Smooth muscle cell (in vitro differentiated cells): ENCODE measurements at regions not wholly inside any gene's neighbourhood (a gene's known extent, or its start where the extent isn't known, plus 50 kb on each side); places are given as distances from the start of the nearest gene placed in this dataset.

Source experiments
- DNase-seq: peaks from one replicate; lab custom pipeline; 2025; ENCODE audit not compliant: unreplicated experiment; lab: John Stamatoyannopoulos, UW
- H2AFZ ChIP-seq: fragments of 200-600 bp; sonication (generic); 2 replicates; pipeline ENCODE4 v1.6.0; 2016; ENCODE audit warnings: antibody characterized with exemption, low read depth, mild to moderate bottlenecking
- H3F3A ChIP-seq: fragments of 200-600 bp; sonication (generic); 2 replicates; pipeline ENCODE4 v1.6.0; 2017; ENCODE audit warnings: antibody characterized with exemption, low read depth
- H3K27ac ChIP-seq: fragments of 200-600 bp; sonication (generic); 2 replicates; pipeline ENCODE4 v1.5.1; 2016; ENCODE audit warnings: low read depth, mild to moderate bottlenecking
- H3K27me3 ChIP-seq: fragments of 200-600 bp; sonication (generic); 2 replicates; pipeline ENCODE4 v1.6.1; 2016; ENCODE audit warnings: low read depth, mild to moderate bottlenecking
- H3K36me3 ChIP-seq: fragments of 200-600 bp; sonication (generic); 2 replicates; pipeline ENCODE4 v1.5.1; 2016; ENCODE audit warnings: low read depth
- H3K4me1 ChIP-seq: fragments of 200-600 bp; sonication (generic); 2 replicates; pipeline ENCODE4 v1.5.1; 2016; ENCODE audit warnings: low read depth
- H3K4me2 ChIP-seq: fragments of 200-600 bp; sonication (generic); 2 replicates; pipeline ENCODE4 v1.6.0; 2016; ENCODE audit warnings: mild to moderate bottlenecking
- H3K4me3 ChIP-seq: fragments of 200-600 bp; sonication (generic); 2 replicates; pipeline ENCODE4 v1.5.1; 2016; ENCODE audit warnings: mild to moderate bottlenecking
- H3K79me2 ChIP-seq: fragments of 200-600 bp; sonication (generic); 2 replicates; pipeline ENCODE4 v1.6.0; 2016; ENCODE audit warnings: low read depth, mild to moderate bottlenecking
- H3K9ac ChIP-seq: fragments of 200-600 bp; sonication (generic); 2 replicates; pipeline ENCODE4 v1.6.0; 2016; ENCODE audit warnings: low read depth
- H3K9me3 ChIP-seq: fragments of 200-600 bp; sonication (generic); replicated peaks from 2 replicates; pipeline ENCODE4 v1.5.1; 2016; ENCODE audit warnings: low read depth
- H4K20me1 ChIP-seq: fragments of 200-600 bp; sonication (generic); 2 replicates; pipeline ENCODE4 v1.6.0; 2016; ENCODE audit warnings: low read depth
- CTCF ChIP-seq: fragments of 200-600 bp; sonication (generic); IDR thresholded peaks from 2 replicates; pipeline ENCODE4 v1.5.1; 2017; ENCODE audit warnings: borderline replicate concordance, mild to moderate bottlenecking, antibody characterized with exemption; ENCODE audit not compliant: insufficient read depth, poor library complexity, severe bottlenecking
- WGBS: methylation state at CpG from one replicate; pipeline ENCODE4 v1.1.7; 2016; ENCODE audit warnings: low lambda C conversion rate; 5-methylcytosine and 5-hydroxymethylcytosine counted together

- no peaks in the 10 kb centered on the region for H3K36me3 ChIP-seq
- H3F3A ChIP-seq, result no peaks in the 10 kb centered on the region
- no peak overlapping the region for H3K4me3 ChIP-seq
- 90% methylated on average over 3 of the region's 3 CpGs for WGBS
- DNase-seq, result no peak
- no peaks in the 10 kb centered on the region for H3K79me2 ChIP-seq
- no peaks in the 10 kb centered on the region for H3K27me3 ChIP-seq
- H3K9me3 ChIP-seq, result no peaks in the 10 kb centered on the region
- H2AFZ ChIP-seq, result no peak overlapping the region
- no peak overlapping the region for H3K4me2 ChIP-seq
- no peak for TF ChIP-seq CTCF
- H3K4me1 ChIP-seq, result peaks cover 4% of the 10 kb centered on the region
- H3K9ac ChIP-seq, result no peak overlapping the region
- no peaks in the 10 kb centered on the region for H4K20me1 ChIP-seq
- no peak overlapping the region for H3K27ac ChIP-seq
Observed at GRCh38 chr3:117631781-117632180, 922.2 kb downstream of the TUSC7 start.

GRCh38 chr3:117632191-117632590 is 922.6 kb downstream of the TUSC7 start:
- H3K36me3 ChIP-seq, result no peaks in the 10 kb centered on the region
- H3K9me3 ChIP-seq, result no peaks in the 10 kb centered on the region
- H3K9ac ChIP-seq, result no peak overlapping the region
- no peaks in the 10 kb centered on the region for H3K27me3 ChIP-seq
- WGBS, result 38% methylated on average over 2 of the region's 2 CpGs
- TF ChIP-seq CTCF, result no peak
- H3K4me3 ChIP-seq, result no peak overlapping the region
- DNase-seq, result no peak
- no peaks in the 10 kb centered on the region for H3F3A ChIP-seq
- peaks cover 4% of the 10 kb centered on the region for H3K4me1 ChIP-seq
- no peak overlapping the region for H2AFZ ChIP-seq
- H3K4me2 ChIP-seq, result no peak overlapping the region
- no peak overlapping the region for H3K27ac ChIP-seq
- H3K79me2 ChIP-seq, result no peaks in the 10 kb centered on the region
- H4K20me1 ChIP-seq, result no peaks in the 10 kb centered on the region

- 93% methylated on average over 4 of the region's 4 CpGs for WGBS
- Histone ChIP-seq H4K20me1 (no peaks in the 10 kb centered on the region), H3K4me1 (peaks cover 4% of the 10 kb centered on the region), H3F3A (no peaks in the 10 kb centered on the region), H3K9ac (no peak overlapping the region), H3K9me3 (no peaks in the 10 kb centered on the region), H3K4me2 (no peak overlapping the region), H2AFZ (no peak overlapping the region), H3K4me3 (no peak overlapping the region), H3K79me2 (no peaks in the 10 kb centered on the region), H3K27me3 (no peaks in the 10 kb centered on the region), H3K27ac (no peak overlapping the region), H3K36me3 (no peaks in the 10 kb centered on the region)
- TF ChIP-seq CTCF, result no peak
- DNase-seq, result no peak
Observed at GRCh38 chr3:117633207-117633606, 923.6 kb downstream of the TUSC7 start.

- H4K20me1 ChIP-seq, result no peaks in the 10 kb centered on the region
- H2AFZ ChIP-seq, result no peak overlapping the region
Observed at GRCh38 chr3:117637666-117638065, 928.1 kb downstream of the TUSC7 start.

More at GRCh38 chr3:117637666-117638065, 928.1 kb downstream of the TUSC7 start:
- Histone ChIP-seq H3K9ac (no peak overlapping the region), H3K4me3 (no peak overlapping the region), H3K9me3 (no peaks in the 10 kb centered on the region), H3F3A (no peaks in the 10 kb centered on the region), H3K4me2 (no peak overlapping the region), H3K4me1 (no peaks in the 10 kb centered on the region), H3K36me3 (no peaks in the 10 kb centered on the region), H3K27me3 (no peaks in the 10 kb centered on the region), H3K27ac (no peak overlapping the region), H3K79me2 (no peaks in the 10 kb centered on the region)
- DNase-seq, result no peak
- no peak for TF ChIP-seq CTCF
- WGBS, result 96% methylated on average over 5 of the region's 5 CpGs
